ENCODE measurements at regions not wholly inside any gene's neighbourhood (a gene's known extent, or its start where the extent isn't known, plus 50 kb on each side); places are given as distances from the start of the nearest gene placed in this dataset.
"Not testable (repeated sequence)": the region's sequence is repeated elsewhere in the genome, so short reads cannot be mapped to it uniquely, and the experiment has no call there.

- DNase-seq (ENCODE audit: low read depth), result no peak
These were observed 694.9 kb upstream of the KCND2 start for GRCh38 chr7:119578116-119578515.

DNA sequence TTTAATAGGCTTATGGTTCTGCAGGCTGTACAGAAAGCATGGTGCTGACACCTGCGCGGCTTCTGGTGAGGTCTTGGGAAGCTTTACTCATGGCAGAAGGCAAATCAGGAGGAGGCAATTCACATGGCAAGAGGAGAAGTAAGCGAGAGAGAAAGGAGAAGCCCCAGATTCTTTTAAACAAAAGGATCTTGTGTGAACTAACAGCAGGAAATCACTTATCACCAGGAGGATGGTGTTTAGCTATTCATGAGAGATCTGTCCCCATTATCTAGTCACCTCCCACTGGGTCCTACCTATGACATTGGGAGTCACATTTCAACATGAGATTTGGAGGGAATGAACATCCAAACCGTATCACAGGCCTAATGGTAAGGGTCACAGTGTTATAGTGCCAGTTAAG lies 678.0 kb upstream of the KCND2 start:
- DNase-seq (ENCODE audit: low read depth), result no peak

GRCh38 chr7:119596651-119597050 lies 676.3 kb upstream of the KCND2 start:
- peak; percentile 11 for DNase-seq (ENCODE audit: low read depth)

GRCh38 chr7:119606297-119606696 lies 666.7 kb upstream of the KCND2 start:
- DNase-seq (ENCODE audit: low read depth), result no peak

DNA sequence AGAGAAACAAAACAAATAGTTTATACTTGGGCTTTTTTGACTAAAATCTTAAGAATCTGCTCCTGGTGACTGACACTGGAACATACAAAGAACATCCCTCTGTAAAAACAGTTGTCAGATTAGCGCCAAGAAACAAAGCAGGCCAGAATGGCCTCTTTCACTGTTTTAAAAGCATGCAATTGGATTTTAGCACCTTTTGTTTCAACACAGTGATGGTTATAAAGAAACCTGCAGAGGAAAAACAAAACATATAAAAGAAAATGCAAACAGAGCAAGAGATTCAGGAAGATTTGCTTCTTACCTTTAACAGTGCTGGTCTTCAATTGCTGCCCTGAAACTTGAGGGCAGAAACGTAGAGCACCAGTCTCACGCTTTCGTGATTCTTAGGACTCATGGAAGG lies 652.2 kb upstream of the KCND2 start:
- no peak for DNase-seq (ENCODE audit: low read depth)

- no peak for DNase-seq (ENCODE audit: low read depth)
These were observed 649.5 kb upstream of the KCND2 start for GRCh38 chr7:119623427-119623826.

DNA sequence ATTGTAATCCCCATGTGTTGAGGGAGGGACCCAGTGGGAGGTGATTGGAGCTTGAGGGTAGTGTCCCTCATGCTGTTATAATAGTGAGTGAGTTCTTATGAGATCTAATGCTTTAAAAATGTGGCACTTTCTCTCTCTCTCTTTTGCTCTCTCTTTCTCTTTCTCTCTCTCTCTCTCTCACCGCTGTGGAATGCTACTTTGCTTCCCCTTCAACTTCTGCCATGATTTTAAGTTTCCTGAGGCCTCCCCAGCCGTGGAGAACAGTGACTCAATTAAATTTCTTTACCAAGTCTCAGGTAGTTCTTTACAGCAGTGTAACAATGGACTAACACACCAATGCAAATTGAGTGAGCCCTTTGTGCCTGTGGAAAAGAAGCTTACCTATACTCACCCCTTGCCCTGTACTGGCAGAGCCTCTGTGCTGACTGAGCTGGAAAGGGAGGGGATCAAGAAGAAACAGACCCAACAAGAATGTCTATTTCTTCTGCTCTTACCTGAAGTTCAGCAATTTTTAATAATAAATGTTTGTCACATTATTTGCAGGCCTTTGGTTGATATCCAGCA lies 642.5 kb upstream of the KCND2 start:
- no peak for DNase-seq (ENCODE audit: low read depth)

DNA sequence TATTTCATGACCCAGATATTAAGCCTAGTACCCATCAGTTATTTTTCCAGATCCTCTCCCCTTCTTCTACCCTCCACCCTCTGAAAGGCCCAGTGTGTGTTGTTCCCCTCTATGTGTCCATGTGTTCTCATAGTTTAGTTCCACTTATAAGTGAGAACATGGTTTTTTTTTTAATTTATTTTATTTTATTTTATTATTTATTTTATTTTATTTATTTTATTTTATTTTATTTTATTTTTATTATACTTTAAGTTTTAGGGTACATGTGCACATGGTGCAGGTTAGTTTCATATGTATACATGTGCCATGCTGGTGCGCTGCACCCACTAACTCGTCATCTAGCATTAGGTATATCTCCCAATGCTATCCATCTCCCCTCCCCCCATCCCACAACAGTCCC lies 639.2 kb upstream of the KCND2 start:
- not testable (repeated sequence) for DNase-seq (ENCODE audit: low read depth)

- no peak for DNase-seq (ENCODE audit: low read depth)
These were observed 632.6 kb upstream of the KCND2 start for GRCh38 chr7:119640326-119640725.

- no peak for DNase-seq (ENCODE audit: low read depth)
These were observed 632.1 kb upstream of the KCND2 start for GRCh38 chr7:119640861-119641260.

GRCh38 chr7:119643558-119643957 lies 629.4 kb upstream of the KCND2 start:
- DNase-seq (ENCODE audit: low read depth), result no peak

DNA sequence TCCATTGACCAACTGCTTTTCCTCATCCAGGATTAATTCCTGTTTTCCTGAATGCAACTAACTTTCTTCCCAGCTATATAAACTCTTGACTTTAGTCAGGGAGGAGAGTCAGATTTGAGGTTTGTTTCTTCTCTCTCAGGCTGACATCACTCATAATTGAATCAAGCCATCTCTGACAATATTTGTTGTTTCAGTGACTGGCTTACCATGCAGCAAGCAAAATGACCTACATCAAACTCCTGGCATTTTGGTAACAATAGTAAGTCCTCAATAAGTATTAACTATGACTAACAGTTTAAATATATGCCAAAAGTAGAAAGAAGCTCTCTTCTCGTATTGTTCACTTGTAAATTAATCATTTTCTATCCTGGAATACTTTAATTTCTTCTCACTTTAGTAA lies 625.7 kb upstream of the KCND2 start:
- DNase-seq (ENCODE audit: low read depth), result no peak

DNA sequence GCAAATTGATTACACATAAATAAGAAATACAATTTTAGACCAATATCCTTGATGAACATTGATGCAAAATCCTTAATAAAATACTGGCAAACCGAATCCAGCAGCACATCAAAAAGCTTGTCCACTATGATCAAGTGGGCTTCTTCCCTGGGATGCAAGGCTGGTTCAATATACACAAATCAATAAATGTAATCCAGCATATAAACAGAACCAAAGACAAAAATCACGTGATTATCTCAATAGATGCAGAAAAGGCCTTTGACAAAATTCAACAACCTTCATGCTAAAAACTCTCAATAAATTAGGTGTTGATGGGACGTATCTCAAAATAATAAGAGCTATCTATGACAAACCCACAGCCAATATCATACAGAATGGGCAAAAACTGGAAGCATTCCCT lies 624.2 kb upstream of the KCND2 start:
- DNase-seq (ENCODE audit: low read depth), result not testable (repeated sequence)

- no peak for DNase-seq (ENCODE audit: low read depth)
These were observed 612.9 kb upstream of the KCND2 start for GRCh38 chr7:119660080-119660479.

GRCh38 chr7:119664601-119665000 lies 608.4 kb upstream of the KCND2 start:
- DNase-seq (ENCODE audit: low read depth), result peak; percentile 94

DNA sequence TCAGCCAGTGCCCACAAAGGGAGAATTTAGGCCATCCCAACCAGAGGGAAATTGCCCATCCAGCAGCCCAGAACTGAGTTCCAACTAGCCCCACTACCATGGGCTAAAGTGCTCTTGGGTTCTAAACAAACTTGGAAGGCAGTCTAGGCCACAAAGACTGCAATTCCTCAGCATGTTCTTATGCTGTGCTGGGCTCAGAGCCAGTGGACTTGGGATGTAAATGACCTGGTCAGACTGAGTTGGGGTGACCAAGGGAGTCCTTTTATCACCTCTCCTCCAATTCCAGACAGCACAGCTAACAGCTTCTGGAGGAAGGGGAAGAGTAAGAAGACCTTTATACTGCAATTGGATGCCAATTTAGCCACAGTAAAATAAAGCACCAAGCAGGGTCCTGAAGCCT lies 607.2 kb upstream of the KCND2 start:
- DNase-seq (ENCODE audit: low read depth), result peak; percentile 63

DNA sequence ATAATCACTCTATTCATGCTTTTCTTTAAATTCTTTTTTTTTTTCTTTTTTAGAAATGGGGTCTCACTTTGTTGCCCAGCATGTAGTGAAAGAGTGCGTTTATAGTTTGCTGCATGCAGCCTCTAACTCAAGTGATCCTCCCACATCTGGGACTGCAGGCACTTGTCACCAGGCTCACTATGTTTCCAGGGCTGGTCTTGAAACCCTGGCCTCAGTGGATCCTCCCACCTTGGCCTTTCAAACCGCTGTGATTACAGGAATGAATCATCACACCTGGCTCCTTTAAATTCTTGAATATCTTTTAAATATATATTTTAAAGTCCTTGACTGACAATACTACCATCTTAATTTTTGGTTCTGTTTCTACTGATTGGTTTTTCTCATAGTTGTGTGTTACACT lies 591.6 kb upstream of the KCND2 start:
- DNase-seq (ENCODE audit: low read depth), result no peak

DNA sequence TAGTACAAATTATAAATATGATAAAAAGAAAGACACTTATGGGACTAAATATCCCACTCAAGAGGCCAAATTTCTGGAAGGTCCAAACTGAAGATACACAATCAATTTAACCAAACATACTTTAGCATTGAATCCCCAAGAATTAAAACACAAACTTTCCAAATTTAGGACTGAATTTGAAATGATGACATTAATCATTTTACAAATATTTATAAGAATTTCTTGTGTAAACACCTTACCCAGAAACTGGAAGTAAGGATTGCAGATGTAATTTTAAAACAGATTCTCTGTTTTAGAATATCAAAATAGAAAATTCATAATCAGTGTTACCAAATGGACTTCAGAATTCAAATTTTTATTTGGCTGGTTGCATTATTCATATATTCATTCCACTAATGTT lies 588.2 kb upstream of the KCND2 start:
- DNase-seq (ENCODE audit: low read depth), result no peak

DNA sequence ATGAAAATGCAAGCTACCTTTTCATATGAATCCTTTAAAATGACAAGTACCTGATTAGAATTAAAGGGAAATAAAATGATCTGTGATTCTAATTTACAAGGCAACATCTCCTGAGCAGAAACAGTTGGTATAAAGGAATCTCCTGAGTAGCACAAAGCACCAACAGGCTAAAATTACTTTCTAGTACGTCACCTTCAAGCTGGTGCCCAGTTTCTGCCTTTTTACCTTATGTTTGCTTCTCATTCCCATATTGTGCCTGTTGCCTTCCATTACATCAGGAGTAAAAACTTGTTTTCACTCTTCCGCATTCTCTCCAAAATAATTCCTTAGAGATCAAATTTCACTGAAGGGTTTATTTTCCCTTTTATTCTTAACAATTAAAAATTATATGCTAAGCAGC lies 587.1 kb upstream of the KCND2 start:
- DNase-seq (ENCODE audit: low read depth), result no peak

GRCh38 chr7:119688831-119689230 lies 584.1 kb upstream of the KCND2 start:
- DNase-seq (ENCODE audit: low read depth), result no peak

DNA sequence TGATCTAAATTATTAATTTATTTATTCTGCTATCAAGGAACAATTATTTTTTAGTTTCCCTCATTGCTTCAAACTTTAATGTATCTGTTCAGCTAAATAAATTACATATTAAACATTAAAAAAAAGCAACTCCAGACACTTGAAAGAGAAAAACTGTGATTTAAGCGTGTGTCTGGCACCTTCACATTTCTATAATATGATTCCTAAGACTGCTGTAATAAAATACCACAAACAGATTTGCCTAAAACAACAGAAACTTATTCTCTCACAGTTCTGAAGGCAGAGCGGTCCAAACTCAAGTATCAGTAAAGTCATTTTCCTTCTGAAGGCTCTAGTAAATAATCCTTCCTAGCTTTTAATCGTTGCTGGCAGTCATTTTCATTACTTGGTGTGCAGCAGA lies 580.4 kb upstream of the KCND2 start:
- DNase-seq (ENCODE audit: low read depth), result no peak

- DNase-seq (ENCODE audit: low read depth), result no peak
These were observed 578.5 kb upstream of the KCND2 start for GRCh38 chr7:119694506-119694905.

DNA sequence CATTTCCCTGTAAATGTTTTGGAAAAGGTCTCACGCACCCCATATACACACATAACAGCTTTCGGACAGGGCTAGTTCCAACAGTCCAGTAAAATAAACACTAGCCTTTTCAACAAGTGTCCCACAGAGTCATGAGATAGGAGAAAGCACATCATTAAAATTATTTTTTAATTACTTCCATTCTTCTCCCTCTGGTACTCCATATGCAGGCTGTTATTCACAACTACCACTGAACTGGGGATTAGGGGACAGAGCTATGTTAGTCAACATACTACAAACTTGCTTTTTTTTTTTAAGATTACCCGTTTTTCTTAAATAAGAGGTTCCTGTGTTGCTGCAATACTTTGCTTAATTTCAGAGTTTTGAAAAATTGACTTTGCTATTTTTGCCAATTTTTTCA lies 576.6 kb upstream of the KCND2 start:
- no peak for DNase-seq (ENCODE audit: low read depth)

DNA sequence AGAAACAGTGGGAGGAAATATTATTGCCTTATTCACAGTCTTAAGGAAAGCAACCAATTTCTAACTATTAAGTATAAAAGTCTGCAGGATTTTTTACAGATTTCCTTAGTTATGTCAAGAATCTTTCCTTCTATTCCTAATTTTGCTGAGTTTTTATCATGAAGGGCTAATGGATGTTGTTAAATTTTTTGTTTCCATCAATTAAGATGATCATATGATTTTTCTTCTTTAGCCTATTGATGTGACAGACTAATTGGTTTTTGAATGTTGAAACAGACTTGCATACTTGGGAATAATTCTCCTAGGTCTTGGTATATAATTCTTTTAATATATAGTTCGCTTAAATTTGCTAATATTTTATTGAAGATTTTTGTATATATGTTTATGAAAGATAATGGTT lies 569.1 kb upstream of the KCND2 start:
- DNase-seq (ENCODE audit: low read depth), result peak; percentile 48

DNA sequence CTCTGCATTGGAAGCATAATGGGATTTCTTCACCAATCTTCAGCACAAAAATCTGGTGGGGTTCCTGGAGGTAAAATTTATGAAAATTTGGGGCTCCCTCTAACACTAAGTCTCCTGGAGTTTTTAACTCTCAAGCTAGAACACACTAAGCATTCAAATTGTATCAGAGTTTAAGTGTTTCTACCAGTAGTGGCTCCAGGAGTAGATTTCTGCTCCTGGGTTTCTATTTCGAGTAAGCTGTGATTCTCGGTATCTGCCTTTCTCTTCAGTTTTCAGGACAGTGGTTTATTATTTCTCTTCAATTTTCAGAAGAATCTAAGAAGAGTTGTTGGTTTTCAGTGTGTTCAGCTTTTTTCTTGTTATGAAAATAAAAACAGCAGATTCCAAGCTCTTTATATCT lies 566.4 kb upstream of the KCND2 start:
- no peak for DNase-seq (ENCODE audit: low read depth)

Data from renal cortical epithelial cell (primary cell).